ENCODE measurements at regions not wholly inside any gene's neighbourhood (a gene's known extent, or its start where the extent isn't known, plus 50 kb on each side); places are given as distances from the start of the nearest gene placed in this dataset.

GRCh38 chr6:164106345-164106769 lies 691.8 kb downstream of the QKI start:
- BruUV-seq (replicated peaks): no TSS peak
- Mint-ChIP-seq H3K27me3 (ENCODE audit: insufficient read depth, unreplicated experiment) (no peaks in the 10 kb centered on the region), H3K9me3 (ENCODE audit: unreplicated experiment) (no peaks in the 10 kb centered on the region), H3K4me3 (ENCODE audit: unreplicated experiment) (no peak overlapping the region), H3K4me1 (ENCODE audit: insufficient read depth, unreplicated experiment) (peaks cover 43% of the 10 kb centered on the region), H3K36me3 (ENCODE audit: insufficient read depth, unreplicated experiment) (peaks cover 13% of the 10 kb centered on the region), H3K27ac (ENCODE audit: low read depth, unreplicated experiment) (peak overlapping the region; percentile 97)
- DNase-seq (ENCODE audit: unreplicated experiment): peak; percentile 37
- TF ChIP-seq, protein P1, sequence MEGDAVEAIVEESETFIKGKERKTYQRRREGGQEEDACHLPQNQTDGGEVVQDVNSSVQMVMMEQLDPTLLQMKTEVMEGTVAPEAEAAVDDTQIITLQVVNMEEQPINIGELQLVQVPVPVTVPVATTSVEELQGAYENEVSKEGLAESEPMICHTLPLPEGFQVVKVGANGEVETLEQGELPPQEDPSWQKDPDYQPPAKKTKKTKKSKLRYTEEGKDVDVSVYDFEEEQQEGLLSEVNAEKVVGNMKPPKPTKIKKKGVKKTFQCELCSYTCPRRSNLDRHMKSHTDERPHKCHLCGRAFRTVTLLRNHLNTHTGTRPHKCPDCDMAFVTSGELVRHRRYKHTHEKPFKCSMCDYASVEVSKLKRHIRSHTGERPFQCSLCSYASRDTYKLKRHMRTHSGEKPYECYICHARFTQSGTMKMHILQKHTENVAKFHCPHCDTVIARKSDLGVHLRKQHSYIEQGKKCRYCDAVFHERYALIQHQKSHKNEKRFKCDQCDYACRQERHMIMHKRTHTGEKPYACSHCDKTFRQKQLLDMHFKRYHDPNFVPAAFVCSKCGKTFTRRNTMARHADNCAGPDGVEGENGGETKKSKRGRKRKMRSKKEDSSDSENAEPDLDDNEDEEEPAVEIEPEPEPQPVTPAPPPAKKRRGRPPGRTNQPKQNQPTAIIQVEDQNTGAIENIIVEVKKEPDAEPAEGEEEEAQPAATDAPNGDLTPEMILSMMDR (IDR thresholded peaks at IDR 0.05; ENCODE audit: unreplicated experiment): no peak
- CTCF ChIA-PET: interaction anchor here (0.7 kb wide), 1 partner anchor 499 kb away, joined by 3 read pairs; no protein-coding TSS in a partner anchor
- POLR2A ChIA-PET: interaction anchor here (2.2 kb wide), 1 partner anchor 8 kb away, joined by 16 read pairs; no protein-coding TSS in a partner anchor
- intact Hi-C loops (cut with micrococcal nuclease): loop anchor here (2.0 to 5.0 kb wide), 2 partner anchors 520 to 1249 kb away; no protein-coding TSS in a partner anchor

DNA sequence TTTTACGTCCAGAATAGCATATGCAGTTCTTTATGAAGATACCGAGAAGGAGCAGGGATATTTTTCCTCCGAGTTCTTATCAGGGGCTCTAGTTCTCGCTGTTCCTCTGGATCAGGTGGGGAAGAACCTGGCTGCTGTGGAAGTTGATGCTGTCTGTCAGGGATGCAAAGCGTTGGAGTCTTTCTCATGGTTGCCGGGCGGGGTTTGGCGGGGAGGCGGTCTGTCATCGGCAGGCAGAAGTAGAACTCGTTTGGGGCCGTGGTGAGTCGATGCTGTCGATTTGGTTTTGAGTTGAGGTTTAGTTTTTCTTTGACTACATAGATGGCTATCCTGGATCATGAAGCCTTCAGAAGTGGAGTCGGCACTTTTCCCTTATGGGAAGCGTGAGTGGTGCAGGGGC lies 691.2 kb downstream of the QKI start:
- DNase-seq (ENCODE audit: unreplicated experiment): no peak
- CTCF ChIA-PET: interaction anchor here (0.7 kb wide), 1 partner anchor 499 kb away, joined by 3 read pairs; no protein-coding TSS in a partner anchor
- H3K27me3 Mint-ChIP-seq (ENCODE audit: insufficient read depth, unreplicated experiment): no peaks in the 10 kb centered on the region
- H3K4me3 Mint-ChIP-seq (ENCODE audit: unreplicated experiment): no peak overlapping the region
- TF ChIP-seq, protein P1 (IDR thresholded peaks at IDR 0.05; ENCODE audit: unreplicated experiment): no peak
- POLR2A ChIA-PET: no interaction called here
- no peaks in the 10 kb centered on the region for H3K9me3 Mint-ChIP-seq (ENCODE audit: unreplicated experiment)
- no TSS peak for BruUV-seq (replicated peaks)
- H3K4me1 Mint-ChIP-seq (ENCODE audit: insufficient read depth, unreplicated experiment): peaks cover 43% of the 10 kb centered on the region
- H3K27ac Mint-ChIP-seq (ENCODE audit: low read depth, unreplicated experiment): no peak overlapping the region
- intact Hi-C loops (cut with micrococcal nuclease): loop anchor here (2.0 to 5.0 kb wide), 2 partner anchors 519 to 1248 kb away; no protein-coding TSS in a partner anchor
- H3K36me3 Mint-ChIP-seq (ENCODE audit: insufficient read depth, unreplicated experiment): peaks cover 13% of the 10 kb centered on the region

GRCh38 chr6:164104432-164104831 lies 689.9 kb downstream of the QKI start:
- H3K36me3 Mint-ChIP-seq (ENCODE audit: insufficient read depth, unreplicated experiment): peaks cover 12% of the 10 kb centered on the region
- H3K27ac Mint-ChIP-seq (ENCODE audit: low read depth, unreplicated experiment): no peak overlapping the region
- POLR2A ChIA-PET: interaction anchor here (0.6 kb wide), 1 partner anchor 1096 kb away, joined by 3 read pairs; no protein-coding TSS in a partner anchor
- BruUV-seq (replicated peaks): no TSS peak
- no peak for DNase-seq (ENCODE audit: unreplicated experiment)
- H3K4me1 Mint-ChIP-seq (ENCODE audit: insufficient read depth, unreplicated experiment): peaks cover 43% of the 10 kb centered on the region
- TF ChIP-seq, protein P1 (IDR thresholded peaks at IDR 0.05; ENCODE audit: unreplicated experiment): no peak
- H3K4me3 Mint-ChIP-seq (ENCODE audit: unreplicated experiment): no peak overlapping the region
- no peaks in the 10 kb centered on the region for H3K9me3 Mint-ChIP-seq (ENCODE audit: unreplicated experiment)
- intact Hi-C loops (cut with micrococcal nuclease): no loop called here
- CTCF ChIA-PET: no interaction called here
- H3K27me3 Mint-ChIP-seq (ENCODE audit: insufficient read depth, unreplicated experiment): no peaks in the 10 kb centered on the region

- TF ChIP-seq, protein P1 (IDR thresholded peaks at IDR 0.05; ENCODE audit: unreplicated experiment): no peak
- no peak for DNase-seq (ENCODE audit: unreplicated experiment)
- ChIA-PET CTCF (interaction anchor here (0.6 kb wide), 1 partner anchor 295 kb away, joined by 3 read pairs; no protein-coding TSS in a partner anchor), POLR2A (no interaction called here)
- no peaks in the 10 kb centered on the region for H3K9me3 Mint-ChIP-seq (ENCODE audit: unreplicated experiment)
- intact Hi-C loops (cut with micrococcal nuclease): no loop called here
- no TSS peak for BruUV-seq (replicated peaks)
- no peak overlapping the region for H3K27ac Mint-ChIP-seq (ENCODE audit: low read depth, unreplicated experiment)
- no peaks in the 10 kb centered on the region for H3K27me3 Mint-ChIP-seq (ENCODE audit: insufficient read depth, unreplicated experiment)
- peaks cover 5% of the 10 kb centered on the region for H3K36me3 Mint-ChIP-seq (ENCODE audit: insufficient read depth, unreplicated experiment)
- H3K4me3 Mint-ChIP-seq (ENCODE audit: unreplicated experiment): no peak overlapping the region
- H3K4me1 Mint-ChIP-seq (ENCODE audit: insufficient read depth, unreplicated experiment): peaks cover 45% of the 10 kb centered on the region
Measured at GRCh38 chr6:164102693-164103092, 688.2 kb downstream of the QKI start.
